Esophagus (tissue), 2 donors: ENCODE measurements at regions not wholly inside any gene's neighbourhood (a gene's known extent, or its start where the extent isn't known, plus 50 kb on each side); places are given as distances from the start of the nearest gene placed in this dataset.

Experiments
- H3K27ac ChIP-seq, 2 donors: one replicate each; pipeline ENCODE4 v1.5.1; 2013; ENCODE audit warnings: low read depth in 2 of 2, mild to moderate bottlenecking in 2 of 2, inconsistent platforms in 1 of 2, low read length in 1 of 2, moderate library complexity in 1 of 2
- H3K27me3 ChIP-seq, 2 donors: one replicate each; pipeline ENCODE4 v1.6.1; 2013; ENCODE audit warnings: low read length in 2 of 2, control low read depth in 1 of 2, mild to moderate bottlenecking in 1 of 2; ENCODE audit not compliant: insufficient read depth in 2 of 2, control insufficient read depth in 1 of 2
- H3K36me3 ChIP-seq, 2 donors: one replicate each; pipeline ENCODE4 v1.6.1; 2013; ENCODE audit warnings: low read length in 1 of 2; ENCODE audit not compliant: control insufficient read depth in 2 of 2, insufficient read depth in 2 of 2
- H3K4me1 ChIP-seq, 2 donors: one replicate each; pipeline ENCODE4 v1.6.1; 2013; ENCODE audit warnings: low read length in 1 of 2; ENCODE audit not compliant: control insufficient read depth in 2 of 2, insufficient read depth in 2 of 2
- H3K4me3 ChIP-seq, 2 donors: one replicate each; pipeline ENCODE4 v1.5.1; 2013; ENCODE audit warnings: low read length in 2 of 2, mild to moderate bottlenecking in 2 of 2, low read depth in 1 of 2, moderate library complexity in 1 of 2
- H3K9me3 ChIP-seq, 2 donors: one replicate each; pipeline ENCODE4 v1.6.1; 2013; ENCODE audit warnings: mild to moderate bottlenecking in 2 of 2, low read depth in 1 of 2, low read length in 1 of 2, moderate library complexity in 1 of 2; ENCODE audit not compliant: control insufficient read depth in 2 of 2, insufficient read depth in 1 of 2
- WGBS, 2 donors: extraction: QIAGEN DNeasy Blood & Tissue Kit; methylation state at CpG; one replicate each; pipeline ENCODE4 v1.1.7; 2013; 5-methylcytosine and 5-hydroxymethylcytosine counted together
- donor health status: healthy with polysubstance abuse.
- donor health status: Bipolar disorder and iron deficiency.

DNA sequence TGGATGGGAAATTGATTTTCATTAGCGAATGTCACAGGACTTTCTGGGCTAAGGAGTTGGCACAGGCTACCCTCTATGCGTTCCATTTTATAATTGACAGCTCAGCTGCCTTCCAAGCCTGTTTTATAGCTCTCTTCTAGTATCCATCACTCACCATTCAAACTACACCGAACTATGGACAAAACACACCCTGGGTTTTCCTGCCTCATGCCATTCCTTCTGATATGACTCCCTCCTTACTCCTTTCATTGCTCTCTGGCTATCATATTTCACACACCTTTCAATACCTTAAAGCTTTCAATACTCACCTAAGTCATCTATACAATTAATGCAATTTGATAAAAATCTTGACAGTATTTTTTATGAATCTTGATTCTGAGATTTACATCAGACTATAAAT, 181.3 kb downstream of the RAP2A start:
- H3K36me3 ChIP-seq, result no peaks in the 10 kb centered on the region
- H3K4me3 ChIP-seq, result no peak overlapping the region
- no peaks in the 10 kb centered on the region for H3K4me1 ChIP-seq
- H3K27me3 ChIP-seq, result no peaks in the 10 kb centered on the region
- H3K27ac ChIP-seq, result no peak overlapping the region
- H3K9me3 ChIP-seq, result no peaks in the 10 kb centered on the region
- WGBS, 2 donors, result 62 to 63% methylated on average over 3 of the region's 3 CpGs

DNA sequence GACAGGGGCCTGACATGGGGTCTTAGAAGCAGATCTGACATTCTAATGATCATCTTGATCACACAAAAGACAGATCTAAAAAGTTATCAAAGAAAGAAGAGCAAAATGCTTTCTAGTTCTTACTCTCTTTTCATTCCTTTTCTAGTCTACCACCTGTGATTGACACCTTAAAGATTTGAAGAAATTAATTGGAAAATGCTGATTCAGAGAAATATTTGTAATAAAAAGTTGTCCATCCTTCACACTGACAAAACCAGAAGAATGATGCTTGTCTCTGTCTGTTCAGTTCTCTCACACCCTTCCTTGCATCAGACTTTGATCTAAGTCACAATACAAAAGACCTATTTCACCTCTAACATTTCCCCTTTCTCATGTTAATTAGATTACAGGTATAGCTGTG, 182.4 kb downstream of the RAP2A start:
- no peaks in the 10 kb centered on the region for H3K36me3 ChIP-seq
- H3K4me3 ChIP-seq, result no peak overlapping the region
- H3K4me1 ChIP-seq, result no peaks in the 10 kb centered on the region
- no peaks in the 10 kb centered on the region for H3K9me3 ChIP-seq
- H3K27ac ChIP-seq, result no peak overlapping the region
- no peaks in the 10 kb centered on the region for H3K27me3 ChIP-seq

DNA sequence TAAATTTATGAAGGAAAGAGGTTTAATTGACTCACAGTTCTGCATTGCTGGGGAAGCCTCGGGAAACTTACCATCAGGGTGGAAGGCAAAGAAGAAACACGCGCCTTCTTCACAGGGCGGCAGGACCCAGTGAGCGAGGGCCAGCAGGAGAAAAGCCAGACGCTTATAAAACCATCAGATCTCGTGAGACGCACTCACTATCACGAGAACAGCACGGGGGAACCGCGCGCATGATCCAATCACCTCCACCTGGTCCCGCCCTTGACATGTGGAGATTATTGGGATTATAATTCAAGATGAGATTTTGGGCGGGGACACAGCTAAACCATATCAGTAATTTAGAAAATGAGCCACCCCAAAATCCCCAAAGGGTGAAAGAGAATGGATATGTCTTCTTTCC, 187.1 kb downstream of the RAP2A start:
- Histone ChIP-seq H3K27ac (no peak overlapping the region), H3K27me3 (no peaks in the 10 kb centered on the region), H3K4me1 (no peaks in the 10 kb centered on the region), H3K4me3 (no peak overlapping the region), H3K36me3 (no peaks in the 10 kb centered on the region), H3K9me3 (no peaks in the 10 kb centered on the region)
- WGBS, 2 donors, result 90 to 92% methylated on average over 15 of the region's 15 CpGs

DNA sequence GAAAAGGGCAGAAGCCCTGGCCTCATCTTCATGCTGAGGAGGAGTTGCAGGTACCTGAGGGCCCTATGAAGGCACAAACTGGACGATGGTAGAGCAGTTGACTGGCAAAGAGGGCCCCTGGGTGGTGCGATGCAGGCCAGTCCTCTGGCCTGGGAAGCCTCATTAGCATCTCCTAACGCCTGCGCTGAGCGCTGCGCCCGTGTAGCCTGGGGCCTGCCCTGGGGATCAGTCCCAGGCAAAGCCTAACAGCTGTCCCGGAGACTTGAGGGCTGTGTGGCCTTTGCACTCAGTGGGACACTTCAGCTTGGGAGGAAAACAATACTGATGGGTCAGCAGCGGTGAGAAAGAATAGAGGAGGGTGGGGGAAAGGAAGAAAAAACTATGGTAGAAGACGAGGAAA, 187.7 kb downstream of the RAP2A start:
- no peaks in the 10 kb centered on the region for H3K27me3 ChIP-seq
- H3K9me3 ChIP-seq, result no peaks in the 10 kb centered on the region
- H3K4me1 ChIP-seq, result no peaks in the 10 kb centered on the region
- no peak overlapping the region for H3K4me3 ChIP-seq
- H3K36me3 ChIP-seq, result no peaks in the 10 kb centered on the region
- 42 to 62% methylated on average over 8 to 10 of the region's 10 CpGs for WGBS, 2 donors
- no peak overlapping the region for H3K27ac ChIP-seq

DNA sequence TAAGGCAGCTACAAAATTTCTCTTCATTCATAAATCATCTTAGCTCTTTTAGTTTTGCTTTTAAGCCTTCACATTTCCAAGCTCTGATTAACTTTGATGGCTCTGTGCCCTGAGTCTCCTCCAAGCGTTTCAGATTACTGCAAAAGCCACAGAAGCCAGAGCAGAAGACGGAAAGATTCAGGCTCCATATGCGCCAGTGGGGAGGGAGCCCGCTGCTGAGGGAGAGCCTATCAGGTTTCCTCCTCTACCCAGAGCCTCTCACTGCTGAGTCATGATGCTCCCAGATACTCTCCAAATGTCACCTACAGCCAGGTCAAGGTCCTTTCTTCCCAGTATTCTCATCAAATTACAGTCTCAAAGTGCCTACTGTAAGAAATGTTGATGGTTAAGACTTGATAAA, 193.6 kb downstream of the RAP2A start:
- peaks cover 0 to 5% of the 10 kb centered on the region in 2 donors for H3K9me3 ChIP-seq
- no peak overlapping the region for H3K27ac ChIP-seq
- no peaks in the 10 kb centered on the region for H3K4me1 ChIP-seq
- no peak overlapping the region for H3K4me3 ChIP-seq
- H3K27me3 ChIP-seq, result no peaks in the 10 kb centered on the region
- WGBS, 2 donors, result 28 to 30% methylated on average over 4 of the region's 4 CpGs
- H3K36me3 ChIP-seq, result no peaks in the 10 kb centered on the region

DNA sequence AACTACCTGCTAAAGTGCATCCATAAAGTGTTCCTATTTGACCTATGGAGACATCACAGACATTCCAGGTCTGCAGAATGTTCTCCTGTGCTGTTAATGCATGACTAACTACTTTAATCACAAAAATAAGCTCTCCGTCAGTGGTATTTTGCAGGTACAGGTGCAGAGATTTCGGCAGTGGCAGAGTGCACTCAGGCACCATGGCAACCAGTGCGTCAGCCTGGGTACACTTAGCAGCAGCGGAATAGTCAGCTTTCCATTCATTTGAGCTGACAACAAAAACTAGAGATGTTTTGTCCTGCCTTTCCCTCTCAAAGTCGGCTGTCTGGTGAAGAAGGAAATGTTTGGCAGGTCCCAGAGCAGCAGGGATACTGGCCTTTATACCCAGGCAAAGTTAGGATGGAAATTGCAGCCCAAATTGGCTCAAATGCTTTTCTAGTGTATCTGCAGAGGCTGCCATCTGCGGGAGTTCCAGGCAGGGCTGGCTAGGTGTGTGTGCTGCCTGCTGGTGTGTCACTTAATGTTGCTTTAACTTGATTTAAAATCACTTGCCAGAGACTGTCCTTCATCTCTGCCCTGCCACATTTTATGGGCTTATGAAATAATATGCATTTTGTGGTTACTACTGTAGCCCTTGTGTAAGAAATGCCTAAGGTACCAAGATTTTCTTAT, 195.8 kb downstream of the RAP2A start:
- WGBS, 2 donors, result 51 to 55% methylated on average over 6 of the region's 6 CpGs
- H3K27me3 ChIP-seq, result no peaks in the 10 kb centered on the region

DNA sequence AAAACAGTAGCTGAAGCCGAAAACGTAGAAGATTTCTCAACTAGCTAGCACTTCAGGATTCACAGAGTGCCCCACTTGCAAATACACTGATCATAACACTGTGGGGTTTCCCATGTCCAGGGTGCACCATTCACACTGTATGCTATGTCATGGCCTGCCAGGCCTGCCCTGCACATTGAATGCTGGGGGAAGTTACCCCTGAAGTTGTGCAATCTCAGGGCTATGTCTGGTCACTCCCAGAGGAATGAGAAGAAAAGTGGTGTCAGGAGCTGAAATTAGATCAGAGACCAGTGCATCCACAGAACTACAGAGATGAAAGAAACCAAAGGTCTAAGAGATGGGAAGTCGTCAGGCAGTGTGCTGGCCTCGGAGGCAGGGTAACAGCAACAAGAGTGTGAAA, 196.8 kb downstream of the RAP2A start:
- H3K9me3 ChIP-seq, result peaks cover 2 to 5% of the 10 kb centered on the region in 2 donors
- 83 to 90% methylated on average over 4 of the region's 4 CpGs for WGBS, 2 donors
- no peak overlapping the region for H3K27ac ChIP-seq
- no peaks in the 10 kb centered on the region for H3K36me3 ChIP-seq
- H3K4me1 ChIP-seq, result no peaks in the 10 kb centered on the region
- H3K4me3 ChIP-seq, result no peak overlapping the region
- no peaks in the 10 kb centered on the region for H3K27me3 ChIP-seq

More for the DNA sequence above, 195.8 kb downstream of the RAP2A start:
- Histone ChIP-seq H3K4me1 (no peaks in the 10 kb centered on the region), H3K36me3 (no peaks in the 10 kb centered on the region), H3K9me3 (peaks cover 2 to 5% of the 10 kb centered on the region in 2 donors), H3K27ac (no peak overlapping the region), H3K4me3 (no peak overlapping the region)

DNA sequence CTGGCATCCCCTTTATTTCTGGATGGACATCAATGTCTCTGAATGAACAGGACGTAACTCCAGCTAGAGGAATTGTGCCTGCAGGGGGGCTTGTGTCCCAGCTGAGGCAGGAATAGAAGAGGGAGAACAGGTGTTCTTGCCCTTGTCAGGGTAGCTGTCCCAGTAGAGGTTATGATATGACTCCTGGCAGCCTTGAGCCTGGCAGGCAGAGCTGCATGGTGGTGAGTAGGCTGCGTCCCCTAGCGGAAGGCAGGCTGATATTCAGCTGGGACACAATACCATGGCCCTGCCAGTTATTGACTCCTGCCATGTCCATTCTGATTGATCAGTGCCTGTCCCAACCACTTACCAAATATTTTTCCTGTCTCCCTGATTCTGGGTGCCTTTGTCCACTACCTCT, 197.2 kb downstream of the RAP2A start:
- Histone ChIP-seq H3K27me3 (no peaks in the 10 kb centered on the region), H3K4me1 (no peaks in the 10 kb centered on the region), H3K27ac (no peak overlapping the region), H3K4me3 (no peak overlapping the region), H3K9me3 (peaks cover 2 to 5% of the 10 kb centered on the region in 2 donors), H3K36me3 (no peaks in the 10 kb centered on the region)
- 51 to 72% methylated on average over 3 of the region's 3 CpGs for WGBS, 2 donors

DNA sequence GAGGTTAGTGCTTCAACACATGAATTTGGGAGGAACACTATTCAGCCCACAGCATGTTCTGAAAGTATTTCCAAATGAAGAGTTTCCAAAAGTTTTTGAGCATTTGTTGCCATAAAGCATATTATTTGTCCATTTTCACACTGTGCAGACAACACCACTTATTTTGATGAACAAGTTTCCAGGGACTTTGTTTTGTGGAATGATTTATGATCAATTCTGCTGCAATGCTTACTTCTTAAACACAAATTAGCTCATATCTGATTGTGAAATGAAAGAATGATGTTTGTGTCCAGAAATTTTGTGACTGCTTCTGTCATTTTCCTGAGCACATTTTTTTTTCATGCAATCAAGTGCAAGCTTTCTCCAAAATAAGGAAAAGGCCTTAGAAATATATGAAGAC, 205.3 kb downstream of the RAP2A start:
- Histone ChIP-seq H3K9me3 (peaks cover 0 to 2% of the 10 kb centered on the region in 2 donors), H3K4me1 (no peaks in the 10 kb centered on the region), H3K36me3 (no peaks in the 10 kb centered on the region), H3K27ac (no peak overlapping the region), H3K4me3 (no peak overlapping the region), H3K27me3 (no peaks in the 10 kb centered on the region)

DNA sequence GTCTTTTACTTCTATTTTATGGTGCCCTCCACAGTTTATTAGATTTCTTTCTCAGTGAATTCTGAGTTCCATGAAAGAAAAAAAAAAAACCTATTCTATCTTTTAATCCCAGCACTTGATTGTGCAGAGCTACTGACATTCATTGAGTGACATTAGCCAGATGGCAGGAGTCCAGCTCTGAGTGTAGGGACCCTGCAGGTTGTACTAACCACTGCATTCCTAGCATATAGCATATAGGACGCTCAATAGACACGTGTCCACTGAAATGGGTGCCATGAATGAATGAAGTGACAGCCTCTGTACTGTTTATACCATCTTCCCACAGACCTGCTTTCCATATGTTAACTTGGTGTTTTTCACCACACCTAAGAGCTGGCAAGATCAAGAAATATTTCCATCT, 206.3 kb downstream of the RAP2A start:
- Histone ChIP-seq H3K27ac (no peak overlapping the region), H3K4me3 (no peak overlapping the region), H3K9me3 (no peaks in the 10 kb centered on the region), H3K27me3 (no peaks in the 10 kb centered on the region), H3K36me3 (no peaks in the 10 kb centered on the region), H3K4me1 (no peaks in the 10 kb centered on the region)
- WGBS, 2 donors, result 70 to 81% methylated on average over 2 of the region's 2 CpGs
